ENCODE measurements at regions not wholly inside any gene's neighbourhood (a gene's known extent, or its start where the extent isn't known, plus 50 kb on each side); places are given as distances from the start of the nearest gene placed in this dataset.
A peak's percentile ranks its signal among the peaks of the same experiment; 100 is the strongest.

GRCh38 chr9:33719581-33720374 is 75.6 kb upstream of the PRSS3 start:
- peak; percentile 83 for TF ChIP-seq CTCF (conservative IDR thresholded peaks at IDR 0.05)
- Histone ChIP-seq H2BK12ac (ENCODE audit: insufficient read length, low read depth, low read length) (no peak overlapping the region), H3K14ac (ENCODE audit: insufficient read depth, low read length) (no peak overlapping the region), H3K23me2 (ENCODE audit: insufficient read length, low read depth, low read length, poor library complexity, severe bottlenecking) (no peaks in the 10 kb centered on the region), H3K4ac (ENCODE audit: low read depth, low read length) (no peak overlapping the region), H3K79me2 (ENCODE audit: insufficient read depth, low read length) (no peaks in the 10 kb centered on the region), H3K18ac (ENCODE audit: insufficient read length, low read depth, low read length) (no peak overlapping the region), H3K4me1 (ENCODE audit: insufficient read depth, low read length) (no peaks in the 10 kb centered on the region), H2BK120ac (ENCODE audit: low read depth, low read length, poor library complexity, severe bottlenecking) (no peak overlapping the region), H2BK5ac (ENCODE audit: insufficient read length, low read length) (no peak overlapping the region), H3K27ac (ENCODE audit: insufficient read length, low read depth, low read length) (no peak overlapping the region), H4K20me1 (ENCODE audit: control insufficient read depth, insufficient read depth, insufficient read length) (no peaks in the 10 kb centered on the region), H2AFZ (ENCODE audit: low read length) (no peak overlapping the region), H3K23ac (ENCODE audit: insufficient read length, low read depth, low read length) (no peak overlapping the region), H2BK15ac (ENCODE audit: low read depth, low read length) (no peak overlapping the region), H3T11ph (ENCODE audit: low read length) (no peak overlapping the region), H3K79me1 (ENCODE audit: insufficient read depth, low read depth, low read length, poor library complexity, severe bottlenecking) (no peaks in the 10 kb centered on the region), H4K91ac (ENCODE audit: insufficient read length, low read depth, low read length) (no peak overlapping the region), H2AK5ac (ENCODE audit: insufficient read length, low read length) (no peak overlapping the region), H3K56ac (ENCODE audit: insufficient read length, low read depth, low read length) (no peak overlapping the region), H3K27me3 (ENCODE audit: insufficient read depth, low read length) (no peaks in the 10 kb centered on the region), H4K8ac (replicated peaks; ENCODE audit: insufficient read length, low read depth, low read length) (no peak overlapping the region), H4K5ac (ENCODE audit: insufficient read length, low read depth, low read length) (no peak overlapping the region), H2BK20ac (ENCODE audit: low read depth, low read length, poor library complexity, severe bottlenecking) (no peak overlapping the region), H3K4me2 (ENCODE audit: insufficient read depth, insufficient read length, low read length) (no peak overlapping the region), H3K9me3 (ENCODE audit: control insufficient read depth, low read depth, low read length) (no peaks in the 10 kb centered on the region), H3K9ac (ENCODE audit: extremely low read depth, insufficient read length, low read length) (no peak overlapping the region)
- peaks cover 0 to 5% (median 0%) of the 10 kb centered on the region in 3 experiments; a peak in 2 of 7 replicates for H3K36me3 Mint-ChIP-seq (ENCODE audit: insufficient read depth in 1 of 3, low read depth in 3 of 3)
- H3K4me3 Mint-ChIP-seq: no peak overlapping the region
- peak; percentile 83 for DNase-seq
- H3K9me3 Mint-ChIP-seq: peaks cover 4% of the 10 kb centered on the region in 2 experiments
- peaks cover 2 to 9% of the 10 kb centered on the region in 2 experiments; a peak in 2 of 4 replicates for H3K4me1 Mint-ChIP-seq
- no CpG with 5 or more reads among the region's 19 CpGs for WGBS (ENCODE audit: extremely low coverage, insufficient read length, low lambda C conversion rate)
- H3K27me3 Mint-ChIP-seq (ENCODE audit: low read depth): peaks cover 46% of the 10 kb centered on the region
- H3K27ac Mint-ChIP-seq: no peak overlapping the region
